ENCODE measurements at regions not wholly inside any gene's neighbourhood (a gene's known extent, or its start where the extent isn't known, plus 50 kb on each side); places are given as distances from the start of the nearest gene placed in this dataset.

DNA sequence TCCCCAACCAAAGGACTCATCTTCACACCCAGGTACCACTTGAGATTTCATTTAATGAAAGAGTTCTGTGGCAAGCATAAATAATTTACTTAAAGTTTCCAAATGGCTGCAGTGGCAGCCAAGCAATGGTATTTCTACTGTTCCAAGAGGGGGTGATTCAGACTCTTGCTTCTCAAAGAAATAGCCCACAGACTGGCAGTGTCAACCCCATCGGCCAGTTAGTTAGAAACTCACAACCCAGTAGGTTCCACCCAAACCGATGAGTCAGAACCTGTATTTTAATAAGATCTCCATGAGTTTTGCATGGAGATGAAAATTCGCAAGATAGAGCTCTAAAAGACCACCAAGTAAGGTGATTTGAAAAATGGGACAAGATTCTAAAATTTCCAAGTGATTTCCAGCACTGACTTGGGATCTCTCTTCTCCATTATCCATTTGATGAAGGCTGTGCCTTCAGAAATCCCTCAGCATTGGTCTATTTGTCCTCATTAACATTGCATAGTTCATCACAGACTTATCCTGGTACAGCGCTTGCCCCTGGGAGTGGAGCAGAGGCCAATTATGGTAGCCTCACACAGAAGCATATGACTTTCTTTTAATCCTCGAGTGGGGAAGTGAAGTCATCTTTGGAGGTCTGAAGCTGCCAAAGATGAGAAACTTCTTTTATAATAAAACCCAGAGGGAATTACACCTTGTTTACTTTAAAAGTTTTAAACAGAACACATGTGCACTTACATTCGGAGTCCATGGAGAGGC lies 361.4 kb upstream of the ID2 start:
- H3K4me1 ChIP-seq (ENCODE audit: control insufficient read depth, insufficient read depth, low read length), result peaks cover 14% of the 10 kb centered on the region
- TF ChIP-seq, protein P1, sequence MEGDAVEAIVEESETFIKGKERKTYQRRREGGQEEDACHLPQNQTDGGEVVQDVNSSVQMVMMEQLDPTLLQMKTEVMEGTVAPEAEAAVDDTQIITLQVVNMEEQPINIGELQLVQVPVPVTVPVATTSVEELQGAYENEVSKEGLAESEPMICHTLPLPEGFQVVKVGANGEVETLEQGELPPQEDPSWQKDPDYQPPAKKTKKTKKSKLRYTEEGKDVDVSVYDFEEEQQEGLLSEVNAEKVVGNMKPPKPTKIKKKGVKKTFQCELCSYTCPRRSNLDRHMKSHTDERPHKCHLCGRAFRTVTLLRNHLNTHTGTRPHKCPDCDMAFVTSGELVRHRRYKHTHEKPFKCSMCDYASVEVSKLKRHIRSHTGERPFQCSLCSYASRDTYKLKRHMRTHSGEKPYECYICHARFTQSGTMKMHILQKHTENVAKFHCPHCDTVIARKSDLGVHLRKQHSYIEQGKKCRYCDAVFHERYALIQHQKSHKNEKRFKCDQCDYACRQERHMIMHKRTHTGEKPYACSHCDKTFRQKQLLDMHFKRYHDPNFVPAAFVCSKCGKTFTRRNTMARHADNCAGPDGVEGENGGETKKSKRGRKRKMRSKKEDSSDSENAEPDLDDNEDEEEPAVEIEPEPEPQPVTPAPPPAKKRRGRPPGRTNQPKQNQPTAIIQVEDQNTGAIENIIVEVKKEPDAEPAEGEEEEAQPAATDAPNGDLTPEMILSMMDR (conservative IDR thresholded peaks at IDR 0.05), result no peak

GRCh38 chr2:8322634-8323033 lies 359.2 kb upstream of the ID2 start:
- H3K4me3 ChIP-seq (ENCODE audit: low read length), result no peak overlapping the region
- H3K36me3 Mint-ChIP-seq (ENCODE audit: low read depth), result no peaks in the 10 kb centered on the region
- peak overlapping the region; percentile 54 for H3K27ac ChIP-seq (ENCODE audit: low read depth, low read length)
- peaks cover 22% of the 10 kb centered on the region for H3K4me1 Mint-ChIP-seq
- H3K9me3 Mint-ChIP-seq, result no peaks in the 10 kb centered on the region
- WGBS, 2 experiments (ENCODE audit: insufficient coverage in 1 of 2, insufficient read length in 1 of 2), result 79 to 88% methylated on average over 2 to 3 of the region's 4 CpGs
- no peaks in the 10 kb centered on the region for H3K9me3 ChIP-seq (ENCODE audit: control insufficient read depth, low read length)
- no peak overlapping the region for H3K9ac ChIP-seq (ENCODE audit: extremely low read depth, low read length, poor library complexity, severe bottlenecking)
- peaks cover 24% of the 10 kb centered on the region for H3K27me3 Mint-ChIP-seq (ENCODE audit: insufficient read depth)
- no peak overlapping the region for H3K4me3 Mint-ChIP-seq
- H3K27me3 ChIP-seq (ENCODE audit: control insufficient read depth, insufficient read depth, low read length, poor library complexity, severe bottlenecking), result peaks cover 18% of the 10 kb centered on the region
- peak; percentile 6 for DNase-seq
- H3K36me3 ChIP-seq (ENCODE audit: control insufficient read depth, insufficient read depth, low read length), result no peaks in the 10 kb centered on the region
- TF ChIP-seq, protein P1 (conservative IDR thresholded peaks at IDR 0.05), result no peak
- H3K4me1 ChIP-seq (ENCODE audit: control insufficient read depth, insufficient read depth, low read length), result peaks cover 11% of the 10 kb centered on the region
- no peak overlapping the region for H3K27ac Mint-ChIP-seq

More for the DNA sequence above, 361.4 kb upstream of the ID2 start:
- H3K27me3 Mint-ChIP-seq (ENCODE audit: insufficient read depth), result peaks cover 6% of the 10 kb centered on the region
- Histone ChIP-seq H3K36me3 (ENCODE audit: control insufficient read depth, insufficient read depth, low read length) (no peaks in the 10 kb centered on the region), H3K27me3 (ENCODE audit: control insufficient read depth, insufficient read depth, low read length, poor library complexity, severe bottlenecking) (peaks cover 7% of the 10 kb centered on the region), H3K9me3 (ENCODE audit: control insufficient read depth, low read length) (no peaks in the 10 kb centered on the region), H3K9ac (ENCODE audit: extremely low read depth, low read length, poor library complexity, severe bottlenecking) (no peak overlapping the region), H3K4me3 (ENCODE audit: low read length) (no peak overlapping the region), H3K27ac (ENCODE audit: low read depth, low read length) (no peak overlapping the region)
- H3K4me3 Mint-ChIP-seq, result no peak overlapping the region
- peaks cover 25% of the 10 kb centered on the region for H3K4me1 Mint-ChIP-seq
- no peaks in the 10 kb centered on the region for H3K9me3 Mint-ChIP-seq
- H3K36me3 Mint-ChIP-seq (ENCODE audit: low read depth), result no peaks in the 10 kb centered on the region
- no peak overlapping the region for H3K27ac Mint-ChIP-seq
- WGBS, 2 experiments (ENCODE audit: insufficient coverage in 1 of 2, insufficient read length in 1 of 2), result 80 to 93% methylated on average over 1 to 6 of the region's 6 CpGs
- peak; percentile 6 for DNase-seq

DNA sequence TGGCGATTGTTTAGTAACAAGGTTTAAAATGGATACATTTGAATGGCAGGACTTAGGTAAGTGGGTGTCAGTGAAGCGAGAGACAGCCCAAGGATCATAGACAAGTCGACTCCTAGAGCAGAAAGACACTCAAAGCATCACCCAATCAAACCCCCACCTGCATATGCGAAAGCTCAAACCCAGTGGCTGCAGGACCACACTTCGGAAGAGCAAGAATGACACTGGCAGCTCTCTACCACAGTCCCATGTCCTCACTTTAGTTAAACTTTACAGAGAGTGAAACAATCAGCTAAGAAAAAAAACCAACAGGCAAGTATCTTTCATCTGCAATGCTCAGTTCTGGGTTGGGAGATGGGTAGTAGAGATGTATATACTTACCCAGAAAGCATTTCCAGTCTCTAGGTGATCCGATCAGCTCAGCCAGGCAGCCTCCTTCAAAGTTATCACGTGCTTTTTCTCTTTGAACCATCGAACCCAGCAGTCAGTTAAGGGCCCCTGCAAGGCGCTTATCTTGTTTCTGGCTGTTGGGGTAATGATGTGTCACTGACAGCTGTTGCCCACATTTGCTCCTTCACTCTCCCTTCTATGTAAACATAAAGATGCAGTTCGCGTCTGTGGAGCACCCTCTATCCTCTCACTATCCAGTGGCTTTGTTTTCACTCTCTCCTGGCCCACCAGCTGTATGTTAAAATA lies 357.5 kb upstream of the ID2 start:
- DNase-seq, result peak; percentile 68
- Mint-ChIP-seq H3K4me1 (peaks cover 19% of the 10 kb centered on the region), H3K36me3 (ENCODE audit: low read depth) (no peaks in the 10 kb centered on the region), H3K9me3 (no peaks in the 10 kb centered on the region), H3K27me3 (ENCODE audit: insufficient read depth) (peaks cover 22% of the 10 kb centered on the region), H3K4me3 (no peak overlapping the region), H3K27ac (no peak overlapping the region)
- Histone ChIP-seq H3K9me3 (ENCODE audit: control insufficient read depth, low read length) (no peaks in the 10 kb centered on the region), H3K9ac (ENCODE audit: extremely low read depth, low read length, poor library complexity, severe bottlenecking) (no peak overlapping the region), H3K4me3 (ENCODE audit: low read length) (no peak overlapping the region), H3K27me3 (ENCODE audit: control insufficient read depth, insufficient read depth, low read length, poor library complexity, severe bottlenecking) (peaks cover 18% of the 10 kb centered on the region), H3K36me3 (ENCODE audit: control insufficient read depth, insufficient read depth, low read length) (no peaks in the 10 kb centered on the region), H3K27ac (ENCODE audit: low read depth, low read length) (peak overlapping the region; percentile 13), H3K4me1 (ENCODE audit: control insufficient read depth, insufficient read depth, low read length) (peaks cover 11% of the 10 kb centered on the region)
- WGBS, 2 experiments (ENCODE audit: insufficient coverage in 1 of 2, insufficient read length in 1 of 2), result 53 to 54% methylated on average over 5 to 11 of the region's 11 CpGs
- TF ChIP-seq, protein P1 (conservative IDR thresholded peaks at IDR 0.05), result no peak

Data from endodermal cell (in vitro differentiated cells).